ENCODE measurements at regions not wholly inside any gene's neighbourhood (a gene's known extent, or its start where the extent isn't known, plus 50 kb on each side); places are given as distances from the start of the nearest gene placed in this dataset.

GRCh38 chr13:78722700-78723099, 63.7 kb upstream of the OBI1 start:
- no peak for DNase-seq (ENCODE audit: extremely low read depth, low read depth)

DNA sequence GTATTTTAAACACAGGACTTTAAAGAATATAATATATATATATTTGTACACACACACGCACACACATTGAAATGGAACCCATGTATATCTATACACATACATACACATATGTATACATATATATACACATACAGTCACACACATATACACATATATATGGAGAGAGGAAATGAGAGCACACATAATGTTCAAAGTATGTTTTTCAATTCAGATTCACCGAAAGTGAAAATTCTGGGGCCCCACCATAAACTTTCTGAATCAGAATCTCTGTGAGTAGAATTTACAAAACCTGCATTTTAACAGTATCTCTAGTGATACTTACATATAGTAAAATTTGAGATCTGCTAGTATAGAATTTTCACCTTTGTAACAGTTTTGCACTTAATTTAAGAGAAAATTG, 60.4 kb upstream of the OBI1 start:
- DNase-seq (ENCODE audit: extremely low read depth, low read depth), result no peak

- no peak for DNase-seq (ENCODE audit: extremely low read depth, low read depth)
Measured at GRCh38 chr13:78714717-78715116, 55.8 kb upstream of the OBI1 start.

- no peak for DNase-seq (ENCODE audit: extremely low read depth, low read depth)
Measured at GRCh38 chr13:78712831-78713230, 53.9 kb upstream of the OBI1 start.

- no peak for DNase-seq (ENCODE audit: extremely low read depth, low read depth)
Measured at GRCh38 chr13:78709028-78709427, 50.1 kb upstream of the OBI1 start.
